Thymus (tissue), 11 donors: ENCODE measurements at regions not wholly inside any gene's neighbourhood (a gene's known extent, or its start where the extent isn't known, plus 50 kb on each side); places are given as distances from the start of the nearest gene placed in this dataset.

ENCODE experiments used
- DNase-seq, 9 donors: peaks; one replicate each; pipeline ENCODE4 v3.0.0-alpha.2; 2013; ENCODE audit warnings: low spot score in 9 of 9, low read depth in 6 of 9, missing footprints in 1 of 9
- H3K27ac ChIP-seq, 2 donors: one replicate each; pipeline ENCODE4 v1.5.1; 2013; ENCODE audit warnings: control low read depth in 1 of 2, low read depth in 1 of 2, low read length in 1 of 2, mild to moderate bottlenecking in 1 of 2, moderate library complexity in 1 of 2
- H3K27me3 ChIP-seq, 2 donors: one replicate each; pipeline ENCODE4 v1.5.1; 2013; ENCODE audit warnings: low read length in 1 of 2; ENCODE audit not compliant: control insufficient read depth in 2 of 2, insufficient read depth in 1 of 2
- H3K36me3 ChIP-seq, 2 donors: one replicate each; pipeline ENCODE4 v1.5.1; 2013; ENCODE audit warnings: low read length in 1 of 2, mild to moderate bottlenecking in 1 of 2, moderate library complexity in 1 of 2; ENCODE audit not compliant: control insufficient read depth in 2 of 2, insufficient read depth in 2 of 2
- H3K4me1 ChIP-seq, 2 donors: one replicate each; pipeline ENCODE4 v1.5.1; 2013; ENCODE audit warnings: low read length in 2 of 2; ENCODE audit not compliant: control insufficient read depth in 2 of 2, insufficient read depth in 2 of 2
- H3K4me3 ChIP-seq, 2 donors: one replicate each; pipeline ENCODE4 v1.5.1; 2013; ENCODE audit warnings: low read length in 2 of 2, control low read depth in 1 of 2, mild to moderate bottlenecking in 1 of 2
- H3K9me3 ChIP-seq, 2 donors: one replicate each; pipeline ENCODE4 v1.5.1; 2013; ENCODE audit warnings: low read length in 1 of 2, mild to moderate bottlenecking in 1 of 2; ENCODE audit not compliant: control insufficient read depth in 2 of 2, insufficient read depth in 1 of 2
- WGBS: extraction: QIAGEN DNeasy Blood & Tissue Kit; methylation state at CpG from one replicate; pipeline ENCODE4 v1.1.7; 2013; 5-methylcytosine and 5-hydroxymethylcytosine counted together
- donor health status: healthy.

DNA sequence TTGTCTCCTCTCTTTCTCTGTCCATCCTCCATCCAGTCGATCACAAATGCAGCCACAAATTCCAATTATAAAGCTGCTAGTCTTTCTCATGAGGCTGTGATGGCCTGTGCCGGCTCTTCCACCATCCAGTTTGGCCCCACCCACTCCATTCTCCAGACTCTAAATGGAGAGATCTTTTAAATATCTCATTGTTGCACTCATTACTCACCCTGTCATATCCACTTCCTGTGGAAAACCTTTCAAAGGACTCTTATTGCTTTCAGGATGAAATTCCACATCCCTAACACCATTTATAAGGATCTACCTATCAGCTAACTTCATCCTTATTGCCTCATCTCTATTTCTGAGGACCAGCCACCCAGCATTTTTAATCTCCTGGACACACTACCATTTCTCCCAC is 70.6 kb downstream of the NRN1 start:
- Histone ChIP-seq H3K4me3 (no peak overlapping the region), H3K9me3 (peaks cover 0 to 4% of the 10 kb centered on the region in 2 donors), H3K36me3 (no peaks in the 10 kb centered on the region), H3K4me1 (peaks cover 0 to 3% of the 10 kb centered on the region in 2 donors), H3K27ac (no peak overlapping the region), H3K27me3 (peaks cover 0 to 22% of the 10 kb centered on the region in 2 donors)
- no peak for DNase-seq
- 93% methylated on average over 2 of the region's 2 CpGs for WGBS

DNA sequence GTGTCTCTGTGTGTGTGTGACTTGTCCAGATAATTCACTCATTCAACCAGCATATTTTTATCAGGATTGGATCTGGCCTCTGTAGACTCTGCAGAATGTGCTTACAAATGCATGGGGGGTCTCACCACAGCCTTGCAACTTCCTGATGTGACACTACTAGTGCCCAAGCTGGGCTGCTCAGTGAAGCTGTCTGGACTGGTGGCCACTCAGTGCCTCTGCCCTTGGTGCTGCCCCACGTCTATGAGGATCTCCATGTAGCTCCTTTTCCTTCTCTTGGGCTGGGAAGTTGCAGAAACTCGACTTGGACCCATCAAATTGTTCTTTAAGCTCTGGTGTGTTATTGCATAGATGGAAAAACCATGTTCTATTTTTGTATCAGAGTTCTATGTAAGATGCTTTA is 75.8 kb downstream of the NRN1 start:
- WGBS = 66% methylated on average over 2 of the region's 2 CpGs

DNA sequence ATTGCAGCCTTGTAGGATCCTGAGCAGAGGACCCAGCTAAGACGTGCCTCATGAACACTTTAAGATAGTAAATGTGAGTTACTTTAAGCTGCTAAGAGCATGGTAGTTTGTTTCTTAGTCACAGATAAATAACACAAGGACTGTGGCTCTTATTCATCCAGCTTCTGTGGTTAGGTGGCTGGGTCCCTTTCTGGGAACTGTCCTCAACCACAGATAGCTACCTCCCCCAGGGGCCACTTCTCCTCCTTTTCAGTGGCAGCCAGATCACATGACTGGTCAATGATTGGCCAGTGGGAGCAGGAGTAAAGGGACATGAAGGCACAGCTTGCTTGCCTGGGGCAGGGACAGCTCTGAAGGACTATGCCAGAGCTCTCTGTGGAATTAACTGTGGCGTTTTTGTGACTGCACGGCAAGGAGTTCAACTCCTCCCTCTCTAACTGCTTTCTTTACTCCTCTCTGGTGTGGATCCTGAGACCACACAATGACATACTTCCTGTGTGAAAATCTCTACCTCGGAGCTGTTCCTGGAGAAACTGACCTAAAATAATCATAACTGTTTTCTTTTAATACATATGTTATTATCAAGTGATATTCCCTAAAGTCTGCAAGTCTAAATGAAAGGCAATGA is 76.5 kb downstream of the NRN1 start:
- DNase-seq = no peak
- no peak overlapping the region for H3K4me3 ChIP-seq
- H3K4me1 ChIP-seq = no peaks in the 10 kb centered on the region
- WGBS = 80% methylated on average over 4 of the region's 4 CpGs
- H3K27me3 ChIP-seq = peaks cover 0 to 16% of the 10 kb centered on the region in 2 donors
- H3K27ac ChIP-seq = no peak overlapping the region
- H3K36me3 ChIP-seq = no peaks in the 10 kb centered on the region
- H3K9me3 ChIP-seq = peaks cover 0 to 4% of the 10 kb centered on the region in 2 donors

More for the DNA sequence above, 75.8 kb downstream of the NRN1 start:
- no peak for DNase-seq
- no peaks in the 10 kb centered on the region for H3K4me1 ChIP-seq
- no peak overlapping the region for H3K27ac ChIP-seq
- no peak overlapping the region for H3K4me3 ChIP-seq
- no peaks in the 10 kb centered on the region for H3K36me3 ChIP-seq
- peaks cover 0 to 4% of the 10 kb centered on the region in 2 donors for H3K9me3 ChIP-seq
- H3K27me3 ChIP-seq = peaks cover 0 to 17% of the 10 kb centered on the region in 2 donors

DNA sequence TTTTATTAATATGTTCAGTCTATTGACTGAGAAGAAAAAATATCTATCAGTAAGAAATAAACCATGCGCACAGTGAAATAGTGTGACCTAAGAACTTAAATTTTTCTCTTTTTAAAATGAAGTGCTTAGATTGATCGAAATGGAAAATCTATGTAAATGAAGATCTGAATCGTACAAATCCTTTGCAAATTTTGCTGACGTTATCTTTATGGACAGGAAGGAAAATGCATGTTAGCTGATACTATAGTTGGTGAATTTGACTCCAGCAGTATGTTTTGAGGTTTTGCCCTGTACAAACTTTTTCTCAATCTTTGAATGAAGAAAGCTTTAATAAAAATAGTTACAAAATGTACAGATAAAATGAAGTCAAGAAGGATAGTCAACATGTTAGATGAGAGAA is 82.9 kb downstream of the NRN1 start:
- H3K27ac ChIP-seq = no peak overlapping the region
- H3K27me3 ChIP-seq = peaks cover 0 to 2% of the 10 kb centered on the region in 2 donors
- no peaks in the 10 kb centered on the region for H3K36me3 ChIP-seq
- DNase-seq = no peak
- H3K4me3 ChIP-seq = no peak overlapping the region
- H3K4me1 ChIP-seq = no peaks in the 10 kb centered on the region
- 96% methylated on average over 4 of the region's 4 CpGs for WGBS
- no peaks in the 10 kb centered on the region for H3K9me3 ChIP-seq

DNA sequence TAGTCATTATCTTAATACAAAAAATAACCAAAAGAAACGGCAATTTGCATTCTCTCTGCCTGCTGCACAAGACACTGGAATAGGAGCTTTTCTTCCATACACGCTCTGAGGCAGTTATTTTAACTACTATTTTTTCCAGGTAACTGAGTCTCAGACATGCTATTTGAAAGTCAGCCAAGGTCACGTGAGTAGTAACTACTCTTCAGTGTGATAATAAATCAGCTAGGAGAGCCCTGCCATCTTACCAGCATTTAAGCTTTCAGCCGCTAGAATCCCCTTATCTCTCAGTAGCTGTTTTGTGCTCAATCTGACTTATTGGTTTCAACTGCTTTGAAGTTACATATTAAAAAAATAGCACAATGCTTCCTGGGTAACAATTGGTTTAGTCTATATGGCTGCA is 84.5 kb downstream of the NRN1 start:
- Histone ChIP-seq H3K4me3 (no peak overlapping the region), H3K27me3 (peaks cover 0 to 2% of the 10 kb centered on the region in 2 donors), H3K9me3 (no peaks in the 10 kb centered on the region), H3K27ac (no peak overlapping the region), H3K36me3 (no peaks in the 10 kb centered on the region), H3K4me1 (no peaks in the 10 kb centered on the region)
- DNase-seq = no peak
- WGBS = 93% methylated on average over 4 of the region's 4 CpGs

DNA sequence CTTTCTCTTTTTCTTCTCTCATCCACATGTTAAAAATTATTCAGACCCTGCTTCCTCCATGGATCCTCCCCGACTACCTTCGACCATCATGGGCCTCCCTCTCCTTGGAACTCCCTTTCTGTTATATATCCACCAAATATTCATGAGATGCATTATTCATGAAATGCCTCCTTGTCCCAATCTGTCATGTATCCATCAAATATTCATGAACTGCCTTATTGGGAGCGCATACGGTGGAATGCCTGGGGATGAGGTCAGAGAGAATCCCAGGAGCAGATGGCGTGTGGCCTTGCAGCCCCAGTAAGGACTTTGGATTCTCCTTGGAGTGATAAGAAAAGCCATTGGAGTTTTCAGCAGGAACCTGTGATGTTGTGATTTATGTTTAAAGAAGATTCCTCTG is 97.0 kb downstream of the NRN1 start:
- no peak for DNase-seq
- no peaks in the 10 kb centered on the region for H3K9me3 ChIP-seq
- H3K4me3 ChIP-seq = no peak overlapping the region
- 86% methylated on average over 5 of the region's 5 CpGs for WGBS
- no peak overlapping the region for H3K27ac ChIP-seq
- no peaks in the 10 kb centered on the region for H3K36me3 ChIP-seq
- H3K27me3 ChIP-seq = no peaks in the 10 kb centered on the region
- no peaks in the 10 kb centered on the region for H3K4me1 ChIP-seq

DNA sequence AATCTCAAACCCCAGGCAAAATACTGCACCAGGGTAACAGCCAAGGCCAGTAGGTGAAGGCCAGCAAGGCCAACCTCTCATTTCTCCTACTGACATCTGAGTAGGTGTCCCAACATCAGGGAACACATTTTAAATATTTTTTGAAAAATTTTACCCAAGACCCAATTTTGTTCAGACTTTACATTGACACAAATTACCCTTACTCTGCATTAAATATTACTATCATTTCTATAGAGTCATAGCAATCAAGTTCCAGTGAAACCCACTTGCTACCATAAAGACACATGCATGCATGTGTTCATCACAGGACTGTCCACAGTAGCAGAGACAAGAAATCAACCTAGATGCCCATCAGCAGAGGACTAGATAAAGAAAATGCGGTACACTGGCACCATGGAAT is 99.9 kb downstream of the NRN1 start:
- 98% methylated on average over 1 of the region's 1 CpG for WGBS

DNA sequence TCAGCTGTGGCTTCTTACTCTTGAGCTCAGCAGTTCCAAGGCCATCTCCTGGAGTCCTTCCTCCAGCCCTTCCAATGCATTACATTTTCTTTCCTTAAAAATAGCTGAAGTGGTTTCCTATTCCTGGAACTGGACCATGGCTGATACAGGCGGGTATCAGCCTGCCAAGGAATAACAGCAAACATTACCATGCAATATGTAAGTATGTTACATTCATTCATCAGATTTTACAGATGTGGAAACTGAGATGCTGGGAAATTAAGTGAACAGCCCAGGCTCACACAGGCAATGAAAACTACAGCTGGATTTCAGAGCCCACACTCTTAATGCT is 100.4 kb downstream of the NRN1 start:
- 95% methylated on average over 1 of the region's 1 CpG for WGBS

More for the DNA sequence above, 99.9 kb downstream of the NRN1 start:
- no peaks in the 10 kb centered on the region for H3K9me3 ChIP-seq
- H3K4me1 ChIP-seq = no peaks in the 10 kb centered on the region
- no peak overlapping the region for H3K27ac ChIP-seq
- no peaks in the 10 kb centered on the region for H3K36me3 ChIP-seq
- H3K27me3 ChIP-seq = no peaks in the 10 kb centered on the region
- no peak overlapping the region for H3K4me3 ChIP-seq
- DNase-seq = no peak

DNA sequence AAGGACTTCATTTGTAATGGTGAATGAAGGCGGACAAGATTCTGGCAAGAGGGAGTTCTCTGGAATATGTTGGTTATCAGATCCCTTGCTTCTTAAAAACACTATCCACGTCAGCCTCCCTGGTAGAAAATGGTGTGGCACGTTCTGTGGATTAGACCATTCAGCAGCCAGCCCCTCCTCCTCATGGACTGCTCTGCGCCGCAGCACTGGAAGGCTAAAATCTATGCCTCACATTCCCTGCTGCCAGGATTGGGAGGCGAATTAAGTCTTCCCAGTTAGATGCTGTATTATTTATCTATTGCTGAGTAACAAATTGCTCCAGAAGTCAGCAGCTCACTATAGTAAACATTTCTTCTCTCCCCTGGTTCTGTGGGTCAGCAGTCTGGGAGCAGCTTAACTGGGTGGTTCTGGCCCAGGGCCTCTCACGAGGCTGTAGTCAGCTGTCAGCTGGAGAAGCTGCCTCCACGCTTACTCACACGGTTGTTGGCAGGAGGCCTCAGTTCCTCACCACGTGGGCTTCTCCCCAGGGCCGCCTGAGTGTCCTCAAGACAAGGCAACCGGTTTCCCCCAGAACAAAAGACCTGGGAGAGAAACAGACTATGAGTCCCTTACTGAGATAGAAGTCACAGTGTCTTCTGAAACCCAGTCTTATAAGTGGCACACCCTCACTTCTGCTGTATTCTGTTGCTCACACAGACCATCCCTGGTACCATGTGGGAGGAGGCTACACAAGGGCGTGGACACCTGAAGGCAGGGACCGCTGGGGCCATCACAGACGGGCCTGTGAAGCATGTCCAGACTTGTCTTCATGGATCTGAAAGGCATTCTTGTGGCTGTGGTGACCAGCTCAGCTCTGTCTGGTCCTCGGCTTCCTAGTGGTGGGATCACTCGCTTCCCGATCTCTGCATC is 101.0 kb downstream of the NRN1 start:
- Histone ChIP-seq H3K4me3 (no peak overlapping the region), H3K27ac (no peak overlapping the region), H3K9me3 (no peaks in the 10 kb centered on the region), H3K4me1 (no peaks in the 10 kb centered on the region), H3K36me3 (no peaks in the 10 kb centered on the region), H3K27me3 (no peaks in the 10 kb centered on the region)
- 86% methylated on average over 18 of the region's 18 CpGs for WGBS
- no peak for DNase-seq

More for the DNA sequence above, 100.4 kb downstream of the NRN1 start:
- no peak overlapping the region for H3K4me3 ChIP-seq
- no peaks in the 10 kb centered on the region for H3K36me3 ChIP-seq
- H3K27ac ChIP-seq = no peak overlapping the region
- no peak for DNase-seq
- H3K27me3 ChIP-seq = no peaks in the 10 kb centered on the region
- H3K4me1 ChIP-seq = no peaks in the 10 kb centered on the region
- no peaks in the 10 kb centered on the region for H3K9me3 ChIP-seq
